ENCODE measurements at regions not wholly inside any gene's neighbourhood (a gene's known extent, or its start where the extent isn't known, plus 50 kb on each side); places are given as distances from the start of the nearest gene placed in this dataset.

DNA sequence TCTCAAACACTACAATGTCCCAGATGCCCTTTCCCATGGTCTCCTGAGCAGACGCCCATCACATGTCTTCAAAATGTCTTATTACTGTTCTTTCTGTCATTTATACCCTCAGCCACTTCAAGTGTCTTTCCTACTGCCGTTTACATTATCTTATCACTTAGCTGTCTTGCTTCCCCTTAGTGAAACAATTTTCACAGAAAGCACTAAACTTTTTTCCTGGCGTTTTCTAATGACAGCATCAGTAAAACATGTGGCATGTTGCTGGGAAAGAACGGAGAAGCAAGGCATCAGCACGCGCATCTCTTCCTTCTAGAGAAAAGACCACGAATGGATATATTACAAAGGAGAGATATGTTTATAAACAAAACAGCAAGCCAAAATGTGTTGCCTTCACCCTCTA is 189.7 kb upstream of the SLIT2 start:
- no peak for TF ChIP-seq POLR2A (IDR thresholded peaks at IDR 0.05; ENCODE audit: low read depth, low read length)
- TF ChIP-seq POLR2AphosphoS5 (IDR thresholded peaks at IDR 0.05; ENCODE audit: low read depth, low read length), result no peak
- TF ChIP-seq TAF1 (IDR thresholded peaks at IDR 0.05; ENCODE audit: borderline replicate concordance, low read depth, low read length), result no peak
